OCI-M1 (cell line): ENCODE measurements at regions not wholly inside any gene's neighbourhood (a gene's known extent, or its start where the extent isn't known, plus 50 kb on each side); places are given as distances from the start of the nearest gene placed in this dataset.
A peak's percentile ranks its signal among the peaks of the same experiment; 100 is the strongest.

Source experiments
- DNase-seq: peaks from one replicate; lab custom pipeline; 2025; lab: John Stamatoyannopoulos, UW

DNA sequence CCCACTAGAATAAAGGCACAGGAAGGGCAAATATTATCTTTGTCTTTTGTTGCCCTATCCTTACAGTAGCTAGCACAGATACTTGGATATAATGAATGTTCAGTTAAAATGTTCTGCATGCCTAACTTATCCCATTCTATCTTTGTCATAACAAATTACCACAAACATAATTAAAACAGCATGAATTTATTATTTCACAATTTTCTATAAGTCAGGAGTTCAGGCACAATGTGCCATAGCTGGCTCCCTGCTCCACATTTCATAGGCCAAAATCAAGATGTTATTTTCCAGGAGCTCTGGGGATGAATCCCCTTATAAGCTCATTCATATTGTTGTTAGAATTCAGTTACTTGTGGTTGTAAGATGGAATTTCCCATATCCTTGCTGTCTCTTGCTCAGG is 975.5 kb downstream of the IGSF11 start:
- no peak for DNase-seq

DNA sequence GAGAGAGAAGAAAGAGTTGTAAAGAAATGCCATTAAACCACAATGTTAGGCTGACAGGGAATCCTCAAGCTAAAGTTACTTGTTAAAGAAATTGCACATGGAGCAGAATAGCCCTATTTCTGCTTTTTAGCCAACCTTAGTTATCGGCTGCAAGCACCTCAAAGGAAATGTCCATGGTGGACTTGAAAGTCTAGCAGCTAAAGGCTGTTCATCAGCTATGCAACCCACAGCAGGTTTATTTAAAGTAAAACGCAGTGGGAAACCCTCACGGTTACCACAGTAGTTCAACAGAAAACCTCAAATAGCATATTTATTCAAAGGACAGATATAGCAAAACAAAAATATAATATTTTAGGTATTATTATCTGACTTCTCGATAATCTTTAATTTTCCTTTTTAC is 967.2 kb downstream of the IGSF11 start:
- DNase-seq: no peak

DNA sequence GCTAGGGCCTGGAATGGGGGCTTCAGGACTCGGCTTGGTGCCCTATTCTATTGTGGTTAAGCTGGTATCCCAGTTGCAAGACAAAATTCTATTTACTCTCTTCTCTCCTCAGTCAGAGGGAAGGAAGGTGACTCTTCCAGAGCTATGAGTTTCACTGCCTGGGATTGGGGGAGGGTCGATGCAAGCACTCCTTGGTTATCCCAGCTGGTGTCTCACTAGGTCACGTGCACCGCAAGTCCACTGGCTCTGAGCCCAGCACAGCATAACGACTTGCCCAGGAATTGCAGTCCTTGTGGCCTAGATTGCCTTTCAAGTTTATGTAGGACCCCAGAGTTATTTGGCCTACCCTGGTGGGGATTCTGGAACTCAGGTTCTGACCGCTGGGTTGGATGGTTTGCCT is 958.8 kb downstream of the IGSF11 start:
- DNase-seq: no peak

- no peak for DNase-seq
These were observed 957.3 kb downstream of the IGSF11 start for GRCh38 chr3:118077332-118077731.

DNA sequence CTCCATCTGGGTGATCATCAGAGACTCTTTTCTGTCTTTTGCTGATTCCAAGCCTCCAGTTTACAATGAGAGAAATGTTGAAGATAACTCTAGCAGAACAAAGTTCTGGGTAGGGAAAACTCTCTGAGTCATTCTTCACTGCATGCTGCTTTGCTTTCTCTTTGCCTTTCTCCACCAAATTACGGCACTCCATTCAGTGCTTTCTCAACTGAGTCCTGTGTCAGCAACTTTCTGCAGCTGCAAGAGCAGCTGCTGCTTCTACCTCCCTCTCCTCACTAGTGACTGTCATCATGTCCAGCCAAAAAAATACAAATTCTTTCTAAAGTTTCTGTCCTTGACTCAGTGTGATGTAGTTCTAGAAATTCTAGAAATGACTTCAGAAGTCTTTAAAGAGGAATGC is 953.8 kb downstream of the IGSF11 start:
- DNase-seq: peak; percentile 51

DNA sequence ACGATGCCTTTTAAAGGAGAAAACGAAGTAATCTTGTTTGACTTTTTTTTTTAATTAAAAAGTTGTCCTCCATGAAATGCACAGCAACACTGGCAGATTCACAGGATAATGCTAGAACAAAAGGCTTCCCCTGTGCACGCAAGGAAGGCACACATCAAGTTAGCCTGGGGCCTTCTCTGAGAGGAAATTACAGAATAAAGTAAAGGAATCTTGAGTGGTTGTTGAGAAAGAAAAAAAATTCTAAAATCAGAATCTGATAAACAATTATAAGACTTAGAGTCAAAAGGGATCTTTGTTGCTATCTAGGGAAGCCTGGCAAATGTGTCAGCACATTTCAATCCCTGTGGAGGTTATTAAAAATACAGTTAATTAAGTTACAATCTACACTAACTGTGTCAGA is 946.0 kb downstream of the IGSF11 start:
- peak; percentile 42 for DNase-seq

- no peak for DNase-seq
These were observed 945.1 kb downstream of the IGSF11 start for GRCh38 chr3:118089563-118089962.

DNA sequence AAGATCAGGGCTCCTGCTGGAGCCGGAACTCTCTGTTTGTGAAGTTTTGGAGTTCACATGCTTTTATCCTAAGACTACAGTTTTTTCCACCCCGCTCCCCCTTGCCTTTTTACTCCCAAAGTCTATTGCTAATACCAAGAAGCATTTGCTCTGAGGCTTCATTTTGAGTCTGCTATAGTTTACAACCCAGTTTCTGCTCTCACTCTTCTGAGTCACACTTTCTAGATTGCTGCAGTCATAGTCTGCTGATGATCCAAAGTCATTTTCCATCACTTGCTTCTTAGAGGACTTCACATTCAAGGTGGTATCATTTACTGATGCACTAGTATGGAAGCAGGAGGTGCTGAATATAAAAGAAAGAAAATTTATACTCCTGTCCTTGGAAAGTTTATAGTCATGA is 937.4 kb downstream of the IGSF11 start:
- no peak for DNase-seq

DNA sequence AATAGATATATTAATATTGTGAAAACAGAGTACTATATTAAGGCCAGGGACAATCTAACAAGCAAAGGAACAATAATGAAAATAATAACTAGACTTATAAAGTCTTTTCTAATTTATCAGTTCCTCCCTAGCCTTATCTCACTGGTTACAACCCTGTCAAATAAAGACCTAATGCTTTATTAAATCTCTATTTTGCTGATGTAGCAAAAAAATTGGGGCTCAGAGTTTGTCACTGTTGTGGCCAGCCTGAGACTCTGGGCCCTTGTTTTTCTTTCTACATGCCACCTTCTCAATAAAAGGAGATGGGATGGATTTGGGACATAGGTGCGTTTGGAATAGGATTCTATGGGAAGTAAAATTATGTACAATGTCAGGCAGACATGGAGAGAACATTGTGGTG is 937.0 kb downstream of the IGSF11 start:
- DNase-seq: no peak

GRCh38 chr3:118098827-118099226 is 935.8 kb downstream of the IGSF11 start:
- no peak for DNase-seq

DNA sequence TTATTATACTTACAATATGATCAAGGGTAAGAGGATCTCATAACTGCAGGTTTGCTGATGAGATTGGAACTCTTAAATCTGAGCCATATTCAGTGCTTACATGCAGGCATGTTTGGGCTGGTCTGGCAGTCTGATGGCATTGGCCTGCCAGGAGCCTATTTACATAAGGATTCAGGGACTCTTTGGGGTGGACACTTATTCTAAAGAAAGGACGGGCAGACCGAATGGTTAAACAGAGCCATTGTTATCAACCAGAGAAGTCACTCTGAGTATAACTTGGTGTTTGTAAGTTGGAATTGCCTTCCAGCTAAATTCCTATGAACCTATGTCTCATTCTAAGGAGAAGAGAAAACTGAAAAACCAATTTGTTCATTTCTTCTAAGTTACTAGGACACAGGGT is 932.8 kb downstream of the IGSF11 start:
- no peak for DNase-seq

- DNase-seq: peak; percentile 64
These were observed 931.9 kb downstream of the IGSF11 start for GRCh38 chr3:118102737-118103136.

GRCh38 chr3:118108201-118108600 is 926.4 kb downstream of the IGSF11 start:
- DNase-seq: no peak

GRCh38 chr3:118108769-118109168 is 925.9 kb downstream of the IGSF11 start:
- no peak for DNase-seq

GRCh38 chr3:118110211-118110610 is 924.4 kb downstream of the IGSF11 start:
- DNase-seq: no peak

DNA sequence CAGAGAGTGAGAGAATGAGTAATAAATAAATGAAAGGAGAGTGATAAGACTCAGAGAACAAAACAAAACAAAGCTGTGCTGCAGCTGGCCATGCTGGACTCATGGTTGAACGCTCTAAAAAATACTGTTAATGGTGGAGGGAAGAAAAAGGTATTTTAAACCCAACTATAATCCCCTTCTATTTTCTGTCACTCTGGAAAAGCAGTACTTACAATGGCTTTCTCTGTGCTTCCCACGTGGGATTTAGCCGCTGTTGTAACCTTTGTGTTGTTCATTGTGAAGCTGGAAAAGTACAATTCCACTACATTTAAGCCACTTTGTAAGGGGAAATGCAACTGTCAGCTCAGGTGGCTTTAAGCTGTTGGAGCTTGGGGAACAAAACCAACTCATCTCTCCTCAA is 917.7 kb downstream of the IGSF11 start:
- no peak for DNase-seq

DNA sequence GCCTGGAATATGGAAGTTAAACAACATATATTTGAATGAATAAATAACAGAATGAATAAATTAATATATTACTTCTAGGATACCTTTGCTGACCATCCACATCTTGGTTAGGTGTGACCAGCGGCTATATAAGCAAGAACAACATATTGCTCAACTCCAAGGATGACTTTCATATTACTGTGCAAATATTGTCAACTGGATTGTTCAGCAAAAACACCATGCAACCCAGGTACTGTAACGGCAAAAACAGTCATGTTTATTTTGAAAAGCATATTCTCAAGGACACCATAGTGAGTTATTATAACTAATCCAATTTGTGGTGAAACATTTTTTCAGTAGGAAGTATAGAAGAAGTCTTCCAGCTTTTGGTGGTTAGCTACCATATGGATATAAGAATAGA is 907.9 kb downstream of the IGSF11 start:
- DNase-seq: no peak

DNA sequence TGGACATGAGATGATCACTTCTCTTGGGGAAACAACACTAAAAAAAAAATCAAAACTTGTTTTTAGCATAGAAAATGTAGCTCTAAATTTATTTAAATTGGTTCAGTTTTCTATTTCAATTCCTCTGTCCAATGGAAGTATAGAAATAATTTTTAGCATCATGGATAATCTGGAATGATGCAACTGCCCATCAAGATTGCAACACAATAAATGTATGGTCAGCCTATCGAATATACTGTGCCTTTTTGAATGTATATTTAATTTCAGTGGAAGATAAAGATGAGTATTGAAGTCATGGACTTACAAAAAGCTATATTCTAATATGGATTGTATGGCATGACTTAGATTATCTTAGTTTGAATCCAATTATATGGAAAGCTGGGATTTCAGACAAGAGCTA is 906.7 kb downstream of the IGSF11 start:
- DNase-seq: peak; percentile 8

DNA sequence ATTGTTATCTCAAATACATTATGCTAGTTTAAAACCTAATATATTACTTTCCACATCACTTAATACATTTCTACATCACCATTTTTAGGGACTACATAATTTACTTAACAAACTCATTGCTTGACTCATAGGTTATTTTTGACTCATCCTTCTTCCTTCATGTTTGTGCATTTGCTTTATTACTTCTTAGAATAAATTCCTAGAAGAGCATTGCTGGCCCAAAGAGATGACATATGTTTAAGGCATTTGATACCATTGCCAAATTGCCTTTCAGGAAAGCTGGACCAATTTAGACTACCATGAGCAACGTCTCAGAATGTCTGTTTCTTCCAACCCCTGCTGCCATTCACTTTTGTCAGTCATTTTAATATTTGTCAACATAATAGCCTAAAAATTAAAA is 905.8 kb downstream of the IGSF11 start:
- DNase-seq: no peak

DNA sequence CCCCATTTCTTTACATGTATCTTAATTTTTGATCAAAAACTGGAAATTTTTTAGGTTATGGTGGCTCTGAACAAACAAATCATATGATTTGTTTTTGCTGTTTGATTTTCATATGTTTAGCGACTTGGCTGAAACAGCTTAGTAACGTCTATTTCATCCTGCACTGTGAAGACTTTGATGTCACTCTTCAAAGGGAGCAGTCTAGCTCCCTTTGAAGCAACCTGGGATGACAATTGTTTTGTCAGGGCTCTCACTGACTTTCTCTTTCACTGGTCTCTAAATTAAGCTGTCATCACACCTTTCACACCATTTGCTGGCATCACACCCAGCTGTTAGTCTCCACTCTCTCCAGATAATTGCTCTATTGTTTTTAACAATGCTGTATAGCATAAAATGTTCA is 896.9 kb downstream of the IGSF11 start:
- no peak for DNase-seq

GRCh38 chr3:118144919-118145318 is 889.7 kb downstream of the IGSF11 start:
- DNase-seq: peak; percentile 22

DNA sequence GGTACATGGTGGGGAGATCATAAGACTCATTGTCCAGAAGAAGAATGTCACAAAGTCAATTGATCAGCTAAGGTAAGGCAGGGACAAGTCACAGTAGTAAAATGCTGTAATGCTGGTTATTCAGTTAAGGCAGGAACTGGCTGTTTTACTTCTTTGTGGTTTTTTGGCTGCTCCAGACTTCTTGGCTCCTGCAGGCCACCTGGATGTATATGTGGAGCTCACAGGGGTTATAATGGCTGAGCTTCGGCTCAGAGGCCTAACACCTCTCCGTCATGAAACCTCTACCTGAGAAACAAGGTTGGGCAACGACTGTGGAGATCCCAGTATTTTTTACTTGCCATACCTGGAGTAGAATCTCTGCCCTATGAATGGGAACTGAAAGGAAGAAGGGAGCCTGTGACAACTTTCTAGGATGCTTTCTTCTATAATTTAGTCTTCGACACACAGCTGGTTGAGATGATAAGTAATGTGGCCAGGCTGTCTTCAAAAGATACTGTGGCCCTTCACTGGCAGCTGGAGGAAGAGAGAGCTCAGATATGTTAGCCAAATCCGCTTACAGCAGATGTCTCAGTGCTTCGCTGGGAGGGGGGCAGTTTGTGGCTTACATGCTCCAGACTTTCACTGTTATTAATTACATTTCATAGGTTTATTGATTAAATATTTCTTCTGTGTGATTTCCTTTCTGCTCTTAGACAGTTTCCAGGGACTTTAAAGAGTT is 887.8 kb downstream of the IGSF11 start:
- peak; percentile 93 for DNase-seq

- peak; percentile 48 for DNase-seq
These were observed 883.5 kb downstream of the IGSF11 start for GRCh38 chr3:118151164-118151563.
